OCI-LY3 (cell line): ENCODE measurements at regions not wholly inside any gene's neighbourhood (a gene's known extent, or its start where the extent isn't known, plus 50 kb on each side); places are given as distances from the start of the nearest gene placed in this dataset.

Source experiments
- H2AFZ ChIP-seq: fragments of 200-600, 300-600 bp; shearing (Covaris generic); 2 replicates; pipeline ENCODE4 v1.6.0; 2014; ENCODE audit warnings: antibody characterized with exemption, low read depth, low read length
- H3K27ac ChIP-seq: fragments of 200-600, 300-600 bp; sonication (generic); 2 replicates; pipeline ENCODE4 v1.5.1; 2014; ENCODE audit warnings: mild to moderate bottlenecking, low read length, moderate library complexity, mixed read lengths
- H3K27me3 ChIP-seq: fragments of 200-600, 300-600 bp; sonication (generic); 2 replicates; pipeline ENCODE4 v1.6.1; 2014; ENCODE audit warnings: low read depth, low read length, mixed read lengths
- H3K36me3 ChIP-seq: fragments of 200-600, 300-600 bp; sonication (generic); replicated peaks from 2 replicates; pipeline ENCODE3; 2014; ENCODE audit warnings: low read depth, low read length, mixed read lengths
- H3K4me1 ChIP-seq: fragments of 300-600, 200-600 bp; sonication (generic); 2 replicates; pipeline ENCODE4 v1.6.1; 2014; ENCODE audit warnings: low read length, mixed read lengths
- H3K4me2 ChIP-seq: fragments of 200-600, 300-600 bp; sonication (generic); 2 replicates; pipeline ENCODE4 v1.6.1; 2014; ENCODE audit warnings: low read length, mixed read lengths
- H3K4me3 ChIP-seq: fragments of 300-600, 200-600 bp; sonication (generic); 2 replicates; pipeline ENCODE4 v1.5.1; 2014; ENCODE audit warnings: antibody characterized with exemption, mild to moderate bottlenecking, low read length, moderate library complexity
- H3K79me2 ChIP-seq: fragments of 300-600, 200-600 bp; shearing (Covaris generic); 2 replicates; pipeline ENCODE4 v1.6.1; 2014; ENCODE audit warnings: mild to moderate bottlenecking, low read length, mixed read lengths
- H3K9ac ChIP-seq: fragments of 300-600, 200-600 bp; shearing (Covaris generic); 2 replicates; pipeline ENCODE4 v1.6.0; 2014; ENCODE audit warnings: mild to moderate bottlenecking, low read length, moderate library complexity
- H3K9me3 ChIP-seq: fragments of 200-600, 300-600 bp; shearing (Covaris generic); 2 replicates; pipeline ENCODE4 v1.6.1; 2014; ENCODE audit warnings: low read length, mixed read lengths; ENCODE audit not compliant: insufficient read depth
- H4K20me1 ChIP-seq: fragments of 200-600, 300-600 bp; sonication (generic); 2 replicates; pipeline ENCODE4 v1.6.1; 2016; ENCODE audit warnings: low read length, mixed read lengths; ENCODE audit not compliant: insufficient read depth
- CTCF ChIP-seq: fragments of 200-600, 300-600 bp; sonication (generic); IDR thresholded peaks from 2 replicates; pipeline ENCODE4 v1.5.1; 2014; ENCODE audit warnings: antibody characterized with exemption, low read length, low read depth
- EZH2phosphoT487 ChIP-seq: fragments of 200-600 bp; shearing (Covaris generic); IDR thresholded peaks from 2 replicates; pipeline ENCODE4 v1.6.1; 2018; ENCODE audit warnings: antibody characterized with exemption, mixed run types, low read depth

GRCh38 chr1:171432473-171432872 is 52.9 kb upstream of the PRRC2C start:
- no peak overlapping the region for H3K4me3 ChIP-seq
- no peak overlapping the region for H3K9ac ChIP-seq
- H3K27me3 ChIP-seq = no peaks in the 10 kb centered on the region
- H3K4me1 ChIP-seq = no peaks in the 10 kb centered on the region
- no peak overlapping the region for H3K27ac ChIP-seq
- H3K79me2 ChIP-seq = no peaks in the 10 kb centered on the region
- no peak for TF ChIP-seq CTCF
- TF ChIP-seq EZH2phosphoT487 = no peak
- H4K20me1 ChIP-seq = no peaks in the 10 kb centered on the region
- no peak overlapping the region for H3K4me2 ChIP-seq
- H3K36me3 ChIP-seq = no peaks in the 10 kb centered on the region
- H3K9me3 ChIP-seq = peaks cover 10% of the 10 kb centered on the region; the same call in 1 of the 2 replicates
- H2AFZ ChIP-seq = no peak overlapping the region

GRCh38 chr1:171433451-171433850 is 51.9 kb upstream of the PRRC2C start:
- Histone ChIP-seq H3K4me1 (no peaks in the 10 kb centered on the region), H3K9me3 (peaks cover 10% of the 10 kb centered on the region; the same call in 1 of the 2 replicates), H4K20me1 (no peaks in the 10 kb centered on the region), H3K4me3 (no peak overlapping the region), H2AFZ (no peak overlapping the region), H3K27ac (no peak overlapping the region), H3K9ac (no peak overlapping the region), H3K4me2 (no peak overlapping the region), H3K36me3 (no peaks in the 10 kb centered on the region), H3K27me3 (no peaks in the 10 kb centered on the region), H3K79me2 (no peaks in the 10 kb centered on the region)
- TF ChIP-seq EZH2phosphoT487 (no peak), CTCF (no peak)

GRCh38 chr1:171434717-171435346 is 50.5 kb upstream of the PRRC2C start:
- Histone ChIP-seq H3K27me3 (no peaks in the 10 kb centered on the region), H3K4me2 (no peak overlapping the region), H3K79me2 (no peaks in the 10 kb centered on the region), H3K9ac (no peak overlapping the region), H3K4me3 (no peak overlapping the region), H3K36me3 (no peaks in the 10 kb centered on the region), H2AFZ (no peak overlapping the region; the same call in 1 of the 2 replicates), H3K4me1 (no peaks in the 10 kb centered on the region), H3K27ac (no peak overlapping the region), H3K9me3 (no peaks in the 10 kb centered on the region), H4K20me1 (no peaks in the 10 kb centered on the region)
- TF ChIP-seq CTCF (no peak), EZH2phosphoT487 (no peak)
